HFFc6 (cell line): ENCODE measurements at regions not wholly inside any gene's neighbourhood (a gene's known extent, or its start where the extent isn't known, plus 50 kb on each side); places are given as distances from the start of the nearest gene placed in this dataset. TPM values are rescaled to one million over a fixed set of nuclear protein-coding genes. Genes with fewer than 3 reads are reported as not detected.

Source experiments
- DNase-seq: peaks from one replicate; pipeline ENCODE4 v3.0.0-alpha.2; 2018
- H3K27ac Mint-ChIP-seq: 2 replicates; pipeline ENCODE4 v1.8.0; 2020; ENCODE audit warnings: mild to moderate bottlenecking, mixed read lengths
- H3K27me3 Mint-ChIP-seq: 2 replicates; pipeline ENCODE4 v1.8.0; 2021; ENCODE audit warnings: mild to moderate bottlenecking, moderate library complexity, mixed read lengths; ENCODE audit not compliant: insufficient read depth
- H3K36me3 Mint-ChIP-seq: 2 replicates; pipeline ENCODE4 v1.8.0; 2021; ENCODE audit warnings: low read depth, mixed read lengths
- H3K4me1 Mint-ChIP-seq: 2 replicates; pipeline ENCODE4 v1.8.0; 2020; ENCODE audit warnings: low read depth, mixed read lengths
- H3K4me3 Mint-ChIP-seq: 2 replicates; pipeline ENCODE4 v1.8.0; 2020; ENCODE audit warnings: mild to moderate bottlenecking, moderate library complexity, mixed read lengths
- H3K9me3 Mint-ChIP-seq: 2 replicates; pipeline ENCODE4 v1.8.0; 2020; ENCODE audit warnings: mild to moderate bottlenecking, mixed read lengths
- CTCF ChIP-seq: fragments of 200-600 bp; sonication (generic); IDR thresholded peaks from 2 replicates; pipeline ENCODE4 v1.5.0; 2021; ENCODE audit warnings: antibody characterized with exemption, mild to moderate bottlenecking
- microRNA-seq: library from miRNA; unstranded; fragments of <30 nt; microRNA quantifications from one replicate; pipeline ENCODE4, GENCODE V29; 2019

GRCh38 chr20:57761413-57761734 is 51.6 kb upstream of the PMEPA1 start:
- Mint-ChIP-seq H3K9me3 (peaks cover 13% of the 10 kb centered on the region), H3K36me3 (peaks cover 5% of the 10 kb centered on the region; the same call in 1 of the 2 replicates), H3K4me1 (no peaks in the 10 kb centered on the region), H3K27me3 (peaks cover 46% of the 10 kb centered on the region), H3K4me3 (no peak overlapping the region), H3K27ac (no peak overlapping the region)
- no peak for DNase-seq
- no peak for TF ChIP-seq CTCF

GRCh38 chr20:57760698-57761412 is 51.0 kb upstream of the PMEPA1 start:
- Mint-ChIP-seq H3K27ac (no peak overlapping the region), H3K4me3 (no peak overlapping the region), H3K27me3 (peaks cover 51% of the 10 kb centered on the region), H3K36me3 (peaks cover 5% of the 10 kb centered on the region; the same call in 1 of the 2 replicates), H3K4me1 (no peaks in the 10 kb centered on the region), H3K9me3 (peaks cover 13% of the 10 kb centered on the region)
- no peak for DNase-seq
- TF ChIP-seq CTCF, result no peak

GRCh38 chr20:57759724-57760123 is 49.9 kb upstream of the PMEPA1 start:
- Mint-ChIP-seq H3K4me1 (no peaks in the 10 kb centered on the region), H3K9me3 (peaks cover 13% of the 10 kb centered on the region), H3K36me3 (peaks cover 5% of the 10 kb centered on the region; the same call in 1 of the 2 replicates), H3K4me3 (no peak overlapping the region), H3K27me3 (peaks cover 59% of the 10 kb centered on the region), H3K27ac (no peak overlapping the region)
- DNase-seq, result no peak
- no peak for TF ChIP-seq CTCF

Small RNA genes in the stretch of these regions (microRNA-seq; reads per million reads assigned to microRNA genes)
- gene MIR4532, result not detected
